HG03139 (cell line): ENCODE measurements at regions not wholly inside any gene's neighbourhood (a gene's known extent, or its start where the extent isn't known, plus 50 kb on each side); places are given as distances from the start of the nearest gene placed in this dataset.
"Not testable (repeated sequence)": the region's sequence is repeated elsewhere in the genome, so short reads cannot be mapped to it uniquely, and the experiment has no call there.

Source experiments
- ATAC-seq: cut with Tn5 transposase; IDR thresholded peaks from one replicate; pipeline ENCODE4 v1.9.1; 2021; ENCODE audit not compliant: unreplicated experiment

- no peak for ATAC-seq
These were observed 384.4 kb upstream of the CAMK1G start for GRCh38 chr1:209198961-209199750.

- no peak for ATAC-seq
These were observed 383.7 kb upstream of the CAMK1G start for GRCh38 chr1:209199822-209200221.

DNA sequence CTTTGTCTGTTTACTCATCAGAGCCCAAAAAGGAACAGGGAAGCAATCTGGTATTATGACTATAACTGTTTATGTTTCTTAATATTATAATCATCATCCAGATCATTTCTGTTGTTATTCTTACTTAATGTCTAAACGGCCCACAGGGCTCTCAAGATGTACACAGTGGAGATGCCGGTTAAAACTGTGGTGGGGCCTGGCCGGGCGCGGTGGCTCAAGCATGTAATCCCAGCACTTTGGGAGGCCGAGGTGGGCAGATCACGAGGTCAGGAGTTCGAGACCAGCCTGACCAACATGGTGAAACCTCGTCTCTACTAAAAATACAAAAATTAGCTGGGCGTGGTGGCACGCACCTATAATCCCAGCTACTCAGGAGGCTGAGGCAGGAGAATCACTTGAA, 381.2 kb upstream of the CAMK1G start:
- ATAC-seq, result not testable (repeated sequence)

- no peak for ATAC-seq
These were observed 380.5 kb upstream of the CAMK1G start for GRCh38 chr1:209202830-209203532.

GRCh38 chr1:209203533-209203895, 380.0 kb upstream of the CAMK1G start:
- no peak for ATAC-seq

- ATAC-seq, result no peak
These were observed 378.5 kb upstream of the CAMK1G start for GRCh38 chr1:209205039-209205438.

DNA sequence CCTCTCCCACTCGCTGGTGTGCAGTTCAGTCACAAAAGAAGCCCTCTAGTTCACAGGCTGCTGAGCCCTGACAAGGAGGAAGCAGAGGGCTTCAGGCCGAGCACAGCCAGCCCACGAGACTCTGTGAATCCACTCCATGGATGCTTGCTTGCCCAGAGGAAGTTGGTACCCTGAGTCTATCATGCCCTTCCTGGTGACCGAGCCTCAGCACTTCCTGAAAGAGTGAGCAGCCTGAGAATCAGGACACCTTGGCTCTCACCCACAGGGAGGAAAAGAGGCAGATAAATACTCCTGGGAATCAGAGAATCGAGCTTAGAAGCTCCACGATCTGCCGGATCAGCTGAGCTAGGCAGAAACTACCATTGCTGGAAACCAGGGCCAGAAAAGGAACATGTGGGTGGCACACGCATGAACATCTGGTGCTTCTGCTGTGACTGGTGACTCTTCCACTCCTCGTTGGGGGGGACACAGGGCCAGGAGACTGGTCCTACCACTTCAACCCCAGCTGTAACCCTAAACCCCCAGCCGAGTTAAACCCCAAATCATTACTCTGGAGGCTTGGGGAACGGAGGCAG, 376.3 kb upstream of the CAMK1G start:
- ATAC-seq, result no peak

GRCh38 chr1:209207701-209208286, 375.7 kb upstream of the CAMK1G start:
- no peak for ATAC-seq

- ATAC-seq, result no peak
These were observed 374.9 kb upstream of the CAMK1G start for GRCh38 chr1:209208648-209209047.

DNA sequence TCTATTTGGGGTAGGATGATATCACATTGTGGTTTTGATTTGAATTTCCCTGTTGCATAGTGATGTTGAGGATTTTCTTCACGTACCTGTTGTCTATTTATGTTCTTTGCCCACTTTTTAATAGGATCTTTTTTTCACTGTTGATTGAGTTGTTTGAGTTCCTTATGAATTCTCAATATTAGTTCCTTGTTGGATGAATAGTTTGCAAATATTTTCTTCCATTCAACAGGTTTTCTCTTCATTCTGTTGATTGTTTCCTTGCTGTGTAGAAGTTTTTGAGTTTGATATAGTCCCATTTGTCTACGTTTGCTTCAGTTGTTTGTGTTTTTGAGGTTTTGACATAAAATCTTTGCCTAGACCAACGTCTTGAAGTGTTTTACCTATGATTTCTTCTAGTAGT, 369.5 kb upstream of the CAMK1G start:
- ATAC-seq, result no peak

- ATAC-seq, result no peak
These were observed 367.7 kb upstream of the CAMK1G start for GRCh38 chr1:209215826-209216225.

GRCh38 chr1:209218113-209218512, 365.4 kb upstream of the CAMK1G start:
- ATAC-seq, result no peak

- ATAC-seq, result no peak
These were observed 364.5 kb upstream of the CAMK1G start for GRCh38 chr1:209218981-209219380.

GRCh38 chr1:209219791-209220524, 363.6 kb upstream of the CAMK1G start:
- no peak for ATAC-seq

- ATAC-seq, result no peak
These were observed 360.7 kb upstream of the CAMK1G start for GRCh38 chr1:209222826-209223225.

GRCh38 chr1:209223791-209224190, 359.7 kb upstream of the CAMK1G start:
- ATAC-seq, result no peak

DNA sequence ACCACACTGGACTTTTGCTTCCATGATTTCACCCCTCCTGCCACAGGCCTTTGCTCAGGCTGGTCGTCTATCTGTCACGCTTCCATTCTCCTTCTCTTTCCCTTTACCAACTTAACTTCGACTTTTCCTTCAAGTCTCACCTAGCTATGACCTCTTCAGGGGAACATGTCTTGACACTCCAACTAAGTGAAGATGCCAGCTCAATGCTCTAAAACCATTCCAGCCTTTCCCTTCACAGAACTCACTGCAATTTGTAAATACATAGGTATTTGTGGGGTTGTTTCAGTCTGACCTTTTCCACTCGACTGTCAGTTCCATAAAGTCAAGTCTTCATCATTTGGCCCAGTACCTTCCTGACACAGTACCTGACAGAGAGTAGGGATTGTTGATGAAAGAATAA, 358.6 kb upstream of the CAMK1G start:
- no peak for ATAC-seq

DNA sequence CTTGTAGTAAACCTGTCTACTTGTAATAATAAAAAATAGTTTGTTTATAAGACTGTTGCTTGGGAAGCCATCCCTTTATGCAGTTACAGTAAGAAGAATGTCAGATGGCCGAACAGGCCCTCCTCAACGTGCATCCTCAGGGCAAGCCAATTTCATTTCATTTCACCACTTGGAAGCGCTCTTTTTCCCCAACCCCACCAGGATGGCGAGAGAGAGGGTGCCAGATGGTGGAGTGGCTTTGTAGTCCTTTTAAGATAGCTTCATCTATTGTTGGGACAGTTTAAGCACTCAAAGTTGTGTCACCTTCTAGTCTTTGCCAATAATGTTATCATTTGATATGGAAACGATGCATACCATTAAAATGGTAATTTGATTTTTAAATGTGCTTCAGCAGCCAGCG, 356.3 kb upstream of the CAMK1G start:
- ATAC-seq, result no peak

GRCh38 chr1:209227941-209228340, 355.6 kb upstream of the CAMK1G start:
- no peak for ATAC-seq

- ATAC-seq, result no peak
These were observed 353.9 kb upstream of the CAMK1G start for GRCh38 chr1:209229494-209230061.

- no peak for ATAC-seq
These were observed 353.2 kb upstream of the CAMK1G start for GRCh38 chr1:209230314-209230713.
